Esophagus squamous epithelium (tissue), 4 donors: ENCODE measurements at regions not wholly inside any gene's neighbourhood (a gene's known extent, or its start where the extent isn't known, plus 50 kb on each side); places are given as distances from the start of the nearest gene placed in this dataset.

ENCODE experiments used
- CTCF ChIP-seq, 6 experiments: fragments of 450-650 bp in 4 of 6; fragments of 200-600 bp in 2 of 6; sonication (generic) in 2 of 6; IDR thresholded peaks; one replicate each; pipeline ENCODE4 v1.5.1; 2016 to 2019; ENCODE audit warnings: antibody characterized with exemption in 6 of 6, mild to moderate bottlenecking in 4 of 6, moderate library complexity in 4 of 6
- POLR2A ChIP-seq, 4 donors: fragments of 450-650 bp; IDR thresholded peaks; one replicate each; pipeline ENCODE4 v1.6.1; 2017; ENCODE audit warnings: antibody characterized with exemption in 4 of 4, mild to moderate bottlenecking in 4 of 4, moderate library complexity in 3 of 4

GRCh38 chrX:9127986-9128385, 94.1 kb upstream of the FAM9B start:
- TF ChIP-seq CTCF (IDR thresholded peaks at IDR 0.05), result no peak
- no peak for TF ChIP-seq POLR2A (IDR thresholded peaks at IDR 0.05)
